T-cell (primary cell): ENCODE measurements at regions not wholly inside any gene's neighbourhood (a gene's known extent, or its start where the extent isn't known, plus 50 kb on each side); places are given as distances from the start of the nearest gene placed in this dataset.

Source experiments
- ATAC-seq, 4 experiments: fragments of 200-7000 bp in 3 of 4; fragments of 150-1000 bp in 1 of 4; cut with Tn5 transposase; replicated peaks in 1 of 4; 1 replicate in 3 of 4; 2 replicates in 1 of 4; pipeline ENCODE4 v1.10.0; 2021; ENCODE audit warnings: moderate library complexity in 3 of 4, mild to moderate bottlenecking in 2 of 4, moderate number of reproducible peaks in 1 of 4
- CTCF ChIA-PET, 2 donors: fragments of 300-600 bp; sonication (Branson Sonifier 250); formaldehyde crosslinking; loops; one replicate each; lab custom pipeline; 2022; ENCODE audit warnings: antibody characterized with exemption in 2 of 2; lab: Charles Lee
- POLR2A ChIA-PET, 2 donors: fragments of 300-600 bp; sonication (Branson Sonifier 250); formaldehyde crosslinking; loops; one replicate each; lab custom pipeline; 2022; ENCODE audit warnings: antibody characterized with exemption in 2 of 2; lab: Charles Lee
- DNase-seq, 35 experiments: peaks; one replicate each; pipeline versions ENCODE4 v3.0.0 to v3.0.0-alpha.2; 2013 to 2023
- H3K27ac ChIP-seq: one replicate; pipeline ENCODE4 v1.5.1; 2013; ENCODE audit warnings: low read length
- H3K27me3 ChIP-seq, 2 experiments: replicated peaks in 1 of 2; 1 replicate in 1 of 2; 2 replicates in 1 of 2; pipeline versions ENCODE4 v1.6.1 to v1.7.0; 2013; ENCODE audit warnings: low read length in 1 of 2, mixed read lengths in 1 of 2; ENCODE audit not compliant: control insufficient read depth in 2 of 2, insufficient read depth in 2 of 2; ENCODE audit errors: extremely low read depth in 1 of 2
- H3K36me3 ChIP-seq, 2 donors: 1 replicate in 1 of 2; 2 replicates in 1 of 2; pipeline versions ENCODE4 v1.6.1 to v1.7.0; 2013; ENCODE audit warnings: low read length in 1 of 2; ENCODE audit not compliant: control insufficient read depth in 2 of 2, insufficient read depth in 1 of 2; ENCODE audit errors: extremely low read depth in 1 of 2
- H3K4me1 ChIP-seq, 2 experiments: 1 replicate in 1 of 2; 2 replicates in 1 of 2; pipeline versions ENCODE4 v1.6.1 to v1.7.0; 2013; ENCODE audit warnings: low read length in 2 of 2, mixed read lengths in 1 of 2; ENCODE audit not compliant: insufficient read depth in 2 of 2, control insufficient read depth in 1 of 2; ENCODE audit errors: extremely low read depth in 1 of 2
- H3K4me3 ChIP-seq, 2 donors: 1 replicate in 1 of 2; 2 replicates in 1 of 2; pipeline versions ENCODE4 v1.5.1 to v1.7.0; 2013; ENCODE audit warnings: mild to moderate bottlenecking in 2 of 2, low read length in 1 of 2, moderate library complexity in 1 of 2; ENCODE audit not compliant: control insufficient read depth in 1 of 2; ENCODE audit errors: extremely low read depth in 1 of 2
- H3K9me3 ChIP-seq: 2 replicates; pipeline ENCODE4 v1.7.0; 2013
- H3K27ac Mint-ChIP-seq, 2 donors: one replicate each; pipeline ENCODE4 v1.8.0; 2020 to 2021; ENCODE audit warnings: mild to moderate bottlenecking in 2 of 2, mixed read lengths in 2 of 2
- H3K27me3 Mint-ChIP-seq, 2 donors: one replicate each; pipeline ENCODE4 v1.8.0; 2021 to 2022; ENCODE audit warnings: mixed read lengths in 2 of 2
- H3K36me3 Mint-ChIP-seq: one replicate; pipeline ENCODE4 v1.8.0; 2021; ENCODE audit warnings: mixed read lengths
- H3K4me1 Mint-ChIP-seq, 3 donors: one replicate each; pipeline ENCODE4 v1.8.0; 2020 to 2022; ENCODE audit warnings: mixed read lengths in 3 of 3, mild to moderate bottlenecking in 1 of 3
- H3K4me3 Mint-ChIP-seq, 3 donors: one replicate each; pipeline ENCODE4 v1.8.0; 2020 to 2022; ENCODE audit warnings: mild to moderate bottlenecking in 3 of 3, mixed read lengths in 3 of 3, moderate library complexity in 3 of 3
- H3K9me3 Mint-ChIP-seq, 3 donors: one replicate each; pipeline ENCODE4 v1.8.0; 2020 to 2022; ENCODE audit warnings: mixed read lengths in 3 of 3
- WGBS: methylation state at CpG from one replicate; pipeline ENCODE4 v1.1.5; 2013; ENCODE audit warnings: missing lambda C conversion rate; ENCODE audit not compliant: insufficient coverage; 5-methylcytosine and 5-hydroxymethylcytosine counted together

DNA sequence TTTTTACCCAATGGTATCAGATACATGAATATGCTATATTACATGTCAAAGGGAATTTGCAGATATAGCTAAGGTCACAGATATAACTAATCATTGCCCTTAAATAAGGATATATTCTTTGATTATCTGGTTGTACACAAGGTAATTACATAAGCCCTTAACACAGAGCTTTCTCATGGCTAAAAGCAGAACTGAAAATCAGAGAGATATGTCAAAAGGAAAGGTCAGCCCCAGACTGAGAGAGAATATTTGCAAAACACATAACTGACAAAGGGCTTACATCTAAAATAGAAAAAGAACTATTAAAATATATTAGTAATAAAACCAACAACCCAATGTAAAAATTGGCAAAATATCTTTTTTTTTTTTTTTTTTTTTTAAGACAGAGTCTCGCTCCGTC, 1029.5 kb upstream of the LRRN3 start:
- no peaks in the 10 kb centered on the region for H3K4me1 Mint-ChIP-seq
- Histone ChIP-seq H3K4me1 (no peaks in the 10 kb centered on the region), H3K36me3 (no peaks in the 10 kb centered on the region), H3K9me3 (no peaks in the 10 kb centered on the region), H3K27ac (no peak overlapping the region), H3K4me3 (no peak overlapping the region), H3K27me3 (no peaks in the 10 kb centered on the region)
- no peak for ATAC-seq
- CTCF ChIA-PET, result no interaction called here
- no peak for DNase-seq
- POLR2A ChIA-PET, result no interaction called here
- H3K36me3 Mint-ChIP-seq, result no peaks in the 10 kb centered on the region
- no peak overlapping the region for H3K4me3 Mint-ChIP-seq
- H3K27ac Mint-ChIP-seq, result no peak overlapping the region
- no peaks in the 10 kb centered on the region for H3K27me3 Mint-ChIP-seq
- H3K9me3 Mint-ChIP-seq, result no peaks in the 10 kb centered on the region
- WGBS, result no CpG with 5 or more reads among the region's 2 CpGs

DNA sequence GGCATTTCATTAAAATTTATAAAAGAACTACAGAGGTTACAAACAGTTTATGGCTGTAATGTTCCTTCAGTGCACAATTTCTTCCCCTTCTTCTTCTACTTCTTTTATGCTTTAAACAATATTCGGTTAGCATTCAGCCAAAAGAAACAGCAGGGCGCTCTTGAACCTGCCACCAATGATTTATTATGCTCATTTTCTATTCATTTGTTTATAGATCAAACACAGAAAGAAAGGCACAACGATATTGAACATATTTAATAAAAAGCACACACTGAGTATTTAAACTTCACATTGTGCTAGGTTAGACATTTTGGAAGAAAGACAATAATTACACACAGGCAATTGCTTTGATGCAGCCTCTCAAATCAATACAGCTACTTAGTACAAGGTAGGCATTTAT, 1025.8 kb upstream of the LRRN3 start:
- Mint-ChIP-seq H3K36me3 (no peaks in the 10 kb centered on the region), H3K4me1 (no peaks in the 10 kb centered on the region), H3K9me3 (no peaks in the 10 kb centered on the region), H3K27me3 (no peaks in the 10 kb centered on the region), H3K27ac (no peak overlapping the region), H3K4me3 (no peak overlapping the region)
- no peaks in the 10 kb centered on the region for H3K4me1 ChIP-seq
- CTCF ChIA-PET, result no interaction called here
- 80% methylated on average over 1 of the region's 3 CpGs for WGBS
- ATAC-seq (no peak), DNase-seq (no peak)
- H3K27ac ChIP-seq, result no peak overlapping the region
- POLR2A ChIA-PET, result no interaction called here
- no peaks in the 10 kb centered on the region for H3K36me3 ChIP-seq
- no peaks in the 10 kb centered on the region for H3K27me3 ChIP-seq
- no peaks in the 10 kb centered on the region for H3K9me3 ChIP-seq
- H3K4me3 ChIP-seq, result no peak overlapping the region

DNA sequence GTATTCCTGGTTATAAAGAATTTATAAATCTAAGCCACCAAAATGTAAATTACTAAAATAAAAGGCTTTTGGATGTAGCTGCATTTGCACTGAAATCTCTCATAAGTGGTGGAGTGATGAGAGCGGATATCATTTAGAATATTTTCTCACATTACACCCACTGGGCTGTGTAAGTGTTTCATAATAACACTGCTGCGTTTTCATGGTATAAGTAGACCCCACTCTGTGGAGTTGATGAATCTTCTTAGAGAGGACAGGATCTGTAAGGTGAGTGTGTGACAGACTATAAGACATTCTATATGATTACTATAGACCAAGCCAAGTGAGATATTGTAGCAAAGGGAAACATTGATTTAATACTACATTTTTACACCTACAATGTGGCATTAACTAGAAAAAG, 1024.1 kb upstream of the LRRN3 start:
- no peaks in the 10 kb centered on the region for H3K36me3 ChIP-seq
- no peaks in the 10 kb centered on the region for H3K9me3 Mint-ChIP-seq
- no peak overlapping the region for H3K27ac Mint-ChIP-seq
- no peak overlapping the region for H3K27ac ChIP-seq
- no peaks in the 10 kb centered on the region for H3K4me1 ChIP-seq
- no peak for DNase-seq
- CTCF ChIA-PET, result no interaction called here
- no peak overlapping the region for H3K4me3 ChIP-seq
- H3K4me1 Mint-ChIP-seq, result no peaks in the 10 kb centered on the region
- H3K4me3 Mint-ChIP-seq, result no peak overlapping the region
- no peaks in the 10 kb centered on the region for H3K36me3 Mint-ChIP-seq
- H3K27me3 ChIP-seq, result no peaks in the 10 kb centered on the region
- no peaks in the 10 kb centered on the region for H3K9me3 ChIP-seq
- no peaks in the 10 kb centered on the region for H3K27me3 Mint-ChIP-seq
- no peak for ATAC-seq
- WGBS, result no CpG with 5 or more reads among the region's 2 CpGs
- POLR2A ChIA-PET, result no interaction called here

DNA sequence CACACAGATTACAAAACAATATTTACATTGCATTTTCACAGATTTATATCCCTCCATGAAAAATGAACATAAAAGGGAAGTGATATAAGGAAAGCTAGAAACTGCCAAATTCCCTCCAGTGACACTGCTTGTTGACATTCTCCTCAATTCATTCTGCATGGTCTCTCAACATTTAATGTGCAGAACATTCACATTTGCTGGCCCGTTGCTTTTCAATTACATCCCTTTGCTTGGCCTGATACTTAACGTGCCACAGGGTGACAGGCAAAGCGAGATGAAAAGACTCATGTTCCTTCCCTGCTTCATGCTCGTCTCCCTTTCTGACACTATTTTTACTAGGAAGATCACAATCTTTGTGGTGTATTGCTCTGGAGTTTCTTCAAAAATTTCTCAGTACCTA, 1019.7 kb upstream of the LRRN3 start:
- H3K4me3 ChIP-seq, result no peak overlapping the region
- no peak overlapping the region for H3K4me3 Mint-ChIP-seq
- H3K4me1 ChIP-seq, result no peaks in the 10 kb centered on the region
- no peaks in the 10 kb centered on the region for H3K4me1 Mint-ChIP-seq
- ChIA-PET POLR2A (no interaction called here), CTCF (no interaction called here)
- DNase-seq (no peak), ATAC-seq (no peak)
- H3K9me3 ChIP-seq, result no peaks in the 10 kb centered on the region
- no peaks in the 10 kb centered on the region for H3K36me3 ChIP-seq
- H3K36me3 Mint-ChIP-seq, result no peaks in the 10 kb centered on the region
- no peak overlapping the region for H3K27ac Mint-ChIP-seq
- WGBS, result 86% methylated on average over 2 of the region's 4 CpGs
- no peaks in the 10 kb centered on the region for H3K27me3 ChIP-seq
- peaks cover 0 to 4% of the 10 kb centered on the region in 2 donors for H3K27me3 Mint-ChIP-seq
- H3K27ac ChIP-seq, result no peak overlapping the region
- H3K9me3 Mint-ChIP-seq, result no peaks in the 10 kb centered on the region

DNA sequence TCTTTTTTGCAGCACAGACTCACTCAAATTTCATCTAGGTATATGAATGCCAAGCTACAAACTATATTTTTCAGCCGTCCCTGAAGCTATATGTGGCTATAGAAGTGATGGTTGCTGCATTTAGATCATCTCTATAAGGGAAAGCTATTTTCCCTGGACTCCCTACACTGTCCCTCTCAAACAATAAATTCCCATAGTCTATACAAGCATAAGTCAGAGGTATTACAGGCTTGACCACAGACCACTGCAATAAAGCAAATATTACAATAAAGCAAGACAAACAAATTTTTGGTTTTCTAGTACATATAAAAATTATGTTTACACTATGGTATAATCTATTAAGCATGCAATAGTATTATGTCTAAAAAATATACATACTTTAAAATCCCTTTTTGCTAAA, 1015.5 kb upstream of the LRRN3 start:
- Histone ChIP-seq H3K9me3 (no peaks in the 10 kb centered on the region), H3K4me3 (no peak overlapping the region), H3K27ac (no peak overlapping the region), H3K27me3 (no peaks in the 10 kb centered on the region), H3K4me1 (no peaks in the 10 kb centered on the region), H3K36me3 (no peaks in the 10 kb centered on the region)
- ATAC-seq, result no peak
- POLR2A ChIA-PET, result no interaction called here
- no peaks in the 10 kb centered on the region for H3K9me3 Mint-ChIP-seq
- WGBS, result no CpG with 5 or more reads among the region's 1 CpG
- peaks cover 0 to 4% of the 10 kb centered on the region in 2 donors for H3K27me3 Mint-ChIP-seq
- CTCF ChIA-PET, result no interaction called here
- no peak overlapping the region for H3K4me3 Mint-ChIP-seq
- DNase-seq, result no peak
- H3K36me3 Mint-ChIP-seq, result no peaks in the 10 kb centered on the region
- no peaks in the 10 kb centered on the region for H3K4me1 Mint-ChIP-seq
- no peak overlapping the region for H3K27ac Mint-ChIP-seq

DNA sequence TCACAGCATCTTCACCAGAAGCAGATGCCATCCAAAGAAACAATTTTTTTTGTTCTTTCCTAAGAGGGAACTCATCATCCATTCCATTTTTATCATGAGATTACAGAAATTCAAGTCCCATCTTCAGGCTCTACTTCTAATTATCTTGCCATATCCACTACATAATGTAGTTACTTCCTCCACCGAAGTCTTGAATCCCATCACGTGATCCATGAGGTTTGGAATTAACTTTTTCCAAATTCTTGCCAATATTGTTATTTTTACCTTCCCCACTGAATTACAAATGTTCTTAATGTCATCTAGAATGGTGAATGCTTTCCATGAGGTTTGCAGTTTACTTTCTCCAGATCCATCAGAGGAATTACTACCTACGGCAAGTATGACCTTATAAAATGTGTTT, 1014.7 kb upstream of the LRRN3 start:
- no peak overlapping the region for H3K4me3 Mint-ChIP-seq
- CTCF ChIA-PET, result interaction anchor here in 1 of 2 donors (0.6 kb wide), 1 partner anchor 570 kb away, joined by 4 read pairs; no protein-coding TSS in a partner anchor
- Histone ChIP-seq H3K4me1 (no peaks in the 10 kb centered on the region), H3K9me3 (no peaks in the 10 kb centered on the region), H3K4me3 (no peak overlapping the region), H3K27ac (no peak overlapping the region), H3K36me3 (no peaks in the 10 kb centered on the region), H3K27me3 (no peaks in the 10 kb centered on the region)
- ATAC-seq (no peak), DNase-seq (no peak)
- no peaks in the 10 kb centered on the region for H3K36me3 Mint-ChIP-seq
- POLR2A ChIA-PET, result no interaction called here
- WGBS, result no CpG with 5 or more reads among the region's 3 CpGs
- H3K27ac Mint-ChIP-seq, result no peak overlapping the region
- H3K27me3 Mint-ChIP-seq, result peaks cover 0 to 4% of the 10 kb centered on the region in 2 donors
- no peaks in the 10 kb centered on the region for H3K4me1 Mint-ChIP-seq
- no peaks in the 10 kb centered on the region for H3K9me3 Mint-ChIP-seq

DNA sequence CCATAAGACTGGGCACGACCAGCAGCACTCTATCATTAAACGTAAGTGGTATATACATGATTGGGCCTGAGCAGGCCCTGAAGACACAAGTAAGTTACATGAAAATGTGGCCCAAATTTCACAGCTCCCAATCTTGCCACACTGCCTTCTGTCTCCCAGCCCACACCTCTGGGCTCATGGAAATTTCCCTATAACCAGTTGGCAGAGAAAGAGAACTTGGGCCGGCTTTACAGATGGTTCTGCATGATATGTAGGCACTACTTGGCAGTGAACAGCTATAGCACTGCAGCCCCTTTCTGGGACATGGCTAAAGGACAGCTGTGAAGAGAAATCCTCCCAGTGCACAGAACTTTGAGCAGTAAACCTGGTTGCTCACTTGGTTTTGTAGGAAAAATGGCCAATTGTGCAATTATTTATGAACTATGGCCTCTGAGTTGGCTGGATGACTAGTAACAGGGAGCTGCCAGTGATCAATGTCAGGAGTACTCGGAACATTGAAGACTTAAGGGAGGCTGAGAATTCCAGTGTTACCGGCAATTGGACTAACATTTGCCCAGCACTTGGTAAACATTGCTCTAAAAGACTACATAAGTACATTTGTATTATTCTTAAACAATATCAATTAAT, 1006.6 kb upstream of the LRRN3 start:
- H3K4me3 Mint-ChIP-seq, result no peak overlapping the region
- no peaks in the 10 kb centered on the region for H3K36me3 Mint-ChIP-seq
- Histone ChIP-seq H3K27ac (no peak overlapping the region), H3K36me3 (no peaks in the 10 kb centered on the region), H3K9me3 (no peaks in the 10 kb centered on the region), H3K4me3 (no peak overlapping the region), H3K4me1 (no peaks in the 10 kb centered on the region), H3K27me3 (no peaks in the 10 kb centered on the region)
- no peaks in the 10 kb centered on the region for H3K4me1 Mint-ChIP-seq
- H3K9me3 Mint-ChIP-seq, result no peaks in the 10 kb centered on the region
- DNase-seq, result no peak
- WGBS, result no CpG with 5 or more reads among the region's 5 CpGs
- no peak overlapping the region for H3K27ac Mint-ChIP-seq
- peaks cover 0 to 7% of the 10 kb centered on the region in 2 donors for H3K27me3 Mint-ChIP-seq
- ATAC-seq, result no peak
- POLR2A ChIA-PET, result no interaction called here
- CTCF ChIA-PET, result interaction anchor here in 1 of 2 donors (1.2 kb wide), 1 partner anchor 1014 kb away, joined by 4 read pairs; no protein-coding TSS in a partner anchor
